SK-N-SH (cell line): ENCODE measurements at regions not wholly inside any gene's neighbourhood (a gene's known extent, or its start where the extent isn't known, plus 50 kb on each side); places are given as distances from the start of the nearest gene placed in this dataset.

Experiments used
- CTCF ChIA-PET: fragments of 300-600, 350-600 bp; formaldehyde crosslinking; extraction: SDS; loops from one replicate; lab custom pipeline; 2021; lab: Yijun Ruan, JAX
- POLR2A ChIA-PET: fragments of 350-600 bp; sonication (Branson Sonifier 250); formaldehyde crosslinking; extraction: SDS; loops from one replicate; lab custom pipeline; 2020; ENCODE audit warnings: antibody characterized with exemption, inconsistent platforms; lab: Yijun Ruan, JAX
- DNase-seq: peaks from one replicate; pipeline ENCODE4 v3.0.0; 2012
- H2AFZ ChIP-seq: fragments of 200-600 bp; sonication (generic); 2 replicates; pipeline ENCODE4 v1.8.1; 2016; ENCODE audit warnings: antibody characterized with exemption, mild to moderate bottlenecking, low read depth
- H3F3A ChIP-seq: fragments of 200-600 bp; sonication (generic); replicated peaks from 2 replicates; pipeline ENCODE3; 2016; ENCODE audit warnings: antibody characterized with exemption, mild to moderate bottlenecking; ENCODE audit not compliant: insufficient read depth
- H3K27ac ChIP-seq, 2 experiments: fragments of 200-500 bp in 1 of 2; fragments of 200-600 bp in 1 of 2; sonication (Bioruptor generic) in 1 of 2; sonication (generic), shearing (Covaris generic) in 1 of 2; 2 replicates each; pipeline versions ENCODE4 v1.5.1 to v1.6.1; 2014 to 2016; ENCODE audit warnings: low read depth in 2 of 2, inconsistent platforms in 1 of 2, low read length in 1 of 2, mild to moderate bottlenecking in 1 of 2, mixed read lengths in 1 of 2
- H3K27me3 ChIP-seq: fragments of 200-600 bp; sonication (generic), shearing (Covaris generic); 2 replicates; pipeline ENCODE4 v1.6.1; 2016; ENCODE audit warnings: mixed run types; ENCODE audit not compliant: insufficient read depth
- H3K36me3 ChIP-seq, 2 experiments: fragments of 200-500 bp in 1 of 2; fragments of 200-600 bp in 1 of 2; sonication (Bioruptor generic) in 1 of 2; sonication (generic) in 1 of 2; replicated peaks in 1 of 2; 2 replicates each; pipeline versions ENCODE3 to v1.5.1; 2014 to 2016; ENCODE audit warnings: low read length in 1 of 2, mild to moderate bottlenecking in 1 of 2; ENCODE audit not compliant: insufficient read depth in 2 of 2, control insufficient read depth in 1 of 2
- H3K4me1 ChIP-seq, 2 experiments: fragments of 200-500 bp in 1 of 2; fragments of 200-600 bp in 1 of 2; sonication (Bioruptor generic) in 1 of 2; sonication (generic), shearing (Covaris generic) in 1 of 2; 2 replicates each; pipeline versions ENCODE4 v1.5.1 to v1.6.1; 2014 to 2016; ENCODE audit warnings: low read depth in 1 of 2, low read length in 1 of 2, mixed run types in 1 of 2; ENCODE audit not compliant: insufficient read depth in 2 of 2, control insufficient read depth in 1 of 2
- H3K4me2 ChIP-seq: fragments of 200-600 bp; sonication (generic), shearing (Covaris generic); 2 replicates; pipeline ENCODE4 v1.6.1; 2017; ENCODE audit warnings: mixed run types
- H3K4me3 ChIP-seq, 2 experiments: fragments of 200-500 bp in 1 of 2; fragments of 200-600 bp in 1 of 2; sonication (Bioruptor generic) in 1 of 2; sonication (generic), shearing (Covaris generic) in 1 of 2; 2 replicates each; pipeline versions ENCODE4 v1.5.1 to v1.8.1; 2014 to 2016; ENCODE audit warnings: low read depth in 2 of 2, inconsistent platforms in 1 of 2, low read length in 1 of 2, mild to moderate bottlenecking in 1 of 2, mixed read lengths in 1 of 2, moderate library complexity in 1 of 2
- H3K79me2 ChIP-seq: fragments of 200-600 bp; sonication (generic); 2 replicates; pipeline ENCODE4 v1.8.1; 2017; ENCODE audit warnings: mild to moderate bottlenecking; ENCODE audit not compliant: insufficient read depth
- H3K9ac ChIP-seq: fragments of 200-600 bp; sonication (generic); 2 replicates; pipeline ENCODE4 v1.6.1; 2017; ENCODE audit warnings: mixed run types
- H3K9me2 ChIP-seq: fragments of 200-600 bp; sonication (generic); 2 replicates; pipeline ENCODE4 v1.6.1; 2017; ENCODE audit warnings: mixed run types
- H3K9me3 ChIP-seq: fragments of 200-600 bp; sonication (generic); 2 replicates; pipeline ENCODE4 v1.6.1; 2017; ENCODE audit warnings: mixed run types, mild to moderate bottlenecking, moderate library complexity
- H4K20me1 ChIP-seq: fragments of 200-600 bp; sonication (generic); 2 replicates; pipeline ENCODE4 v1.6.1; 2017; ENCODE audit warnings: mild to moderate bottlenecking, mixed run types; ENCODE audit not compliant: insufficient read depth
- CHD2 ChIP-seq: fragments of 150-350 bp; IDR thresholded peaks from 2 replicates; pipeline ENCODE4 v1.6.1; 2018; ENCODE audit warnings: low read length; ENCODE audit not compliant: partially characterized antibody
- FOSL2 ChIP-seq: IDR thresholded peaks from 2 replicates; pipeline ENCODE4 v1.4.0; 2012; ENCODE audit warnings: low read depth, mild to moderate bottlenecking, moderate library complexity, borderline replicate concordance
- FOXJ3 ChIP-seq: sonication (generic); formaldehyde crosslinking; IDR thresholded peaks from 2 replicates; pipeline ENCODE4 v1.5.1; 2020; ENCODE audit warnings: mild to moderate bottlenecking, missing genetic modification reagents
- FOXM1 ChIP-seq: IDR thresholded peaks from 2 replicates; pipeline ENCODE4 v1.4.0; 2012; ENCODE audit warnings: low read depth, mild to moderate bottlenecking
- GABPA ChIP-seq: IDR thresholded peaks from 2 replicates; pipeline ENCODE4 v1.4.0; 2012; ENCODE audit warnings: low read depth, mild to moderate bottlenecking
- JUND ChIP-seq: IDR thresholded peaks from 2 replicates; pipeline ENCODE4 v1.4.0; 2012
- MEF2A ChIP-seq: IDR thresholded peaks from 2 replicates; pipeline ENCODE4 v1.4.0; 2012; ENCODE audit warnings: low read depth, borderline replicate concordance
- MXI1 ChIP-seq: IDR thresholded peaks from 2 replicates; pipeline ENCODE4 v1.6.1; 2012; ENCODE audit warnings: mild to moderate bottlenecking, low read depth, low read length, improper control_type of control experiment
- NFIC ChIP-seq: IDR thresholded peaks from 2 replicates; pipeline ENCODE4 v1.4.0; 2012; ENCODE audit warnings: borderline replicate concordance
- NRF1 ChIP-seq: IDR thresholded peaks from 2 replicates; pipeline ENCODE4 v1.6.1; 2012; ENCODE audit warnings: low read depth, mild to moderate bottlenecking, low read length
- RAD21 ChIP-seq: IDR thresholded peaks from 2 replicates; pipeline ENCODE4 v1.6.1; 2012; ENCODE audit warnings: mild to moderate bottlenecking, low read length
- RCOR1 ChIP-seq: fragments of 150-350 bp; IDR thresholded peaks from 2 replicates; pipeline ENCODE4 v1.6.1; 2017; ENCODE audit warnings: antibody characterized with exemption, low read length
- RFX5 ChIP-seq: IDR thresholded peaks from 2 replicates; pipeline ENCODE4 v1.6.1; 2012; ENCODE audit warnings: mild to moderate bottlenecking, improper control_type of control experiment, low read length
- SIN3A ChIP-seq: IDR thresholded peaks from 2 replicates; pipeline ENCODE4 v1.6.1; 2012; ENCODE audit warnings: low read depth, mild to moderate bottlenecking, low read length, moderate library complexity, borderline replicate concordance
- SMC3 ChIP-seq: IDR thresholded peaks from 2 replicates; pipeline ENCODE4 v1.6.1; 2012; ENCODE audit warnings: low read depth, low read length, improper control_type of control experiment
- TAF1 ChIP-seq: IDR thresholded peaks from 2 replicates; pipeline ENCODE4 v1.6.1; 2012; ENCODE audit warnings: low read depth, mild to moderate bottlenecking, low read length, moderate library complexity, borderline replicate concordance
- TCF12 ChIP-seq: IDR thresholded peaks from 2 replicates; pipeline ENCODE4 v1.4.0; 2012
- YY1 ChIP-seq: IDR thresholded peaks from 2 replicates; pipeline ENCODE4 v1.4.0; 2012; ENCODE audit warnings: low read depth, mild to moderate bottlenecking
- WGBS: methylation state at CpG from one replicate; pipeline ENCODE4 v1.1.6; 2017; ENCODE audit warnings: low lambda C conversion rate; 5-methylcytosine and 5-hydroxymethylcytosine counted together
- TF ChIP-seq, protein P1 (sequence below): IDR thresholded peaks from 2 replicates; pipeline ENCODE4 v1.4.0; 2012; ENCODE audit warnings: low read depth
- TF ChIP-seq, protein P2 (sequence below): IDR thresholded peaks from 2 replicates; pipeline ENCODE4 v1.4.0; 2012; ENCODE audit warnings: low read depth, borderline replicate concordance
- TF ChIP-seq, protein P3 (sequence below): IDR thresholded peaks from 2 replicates; pipeline ENCODE4; 2012

DNA sequence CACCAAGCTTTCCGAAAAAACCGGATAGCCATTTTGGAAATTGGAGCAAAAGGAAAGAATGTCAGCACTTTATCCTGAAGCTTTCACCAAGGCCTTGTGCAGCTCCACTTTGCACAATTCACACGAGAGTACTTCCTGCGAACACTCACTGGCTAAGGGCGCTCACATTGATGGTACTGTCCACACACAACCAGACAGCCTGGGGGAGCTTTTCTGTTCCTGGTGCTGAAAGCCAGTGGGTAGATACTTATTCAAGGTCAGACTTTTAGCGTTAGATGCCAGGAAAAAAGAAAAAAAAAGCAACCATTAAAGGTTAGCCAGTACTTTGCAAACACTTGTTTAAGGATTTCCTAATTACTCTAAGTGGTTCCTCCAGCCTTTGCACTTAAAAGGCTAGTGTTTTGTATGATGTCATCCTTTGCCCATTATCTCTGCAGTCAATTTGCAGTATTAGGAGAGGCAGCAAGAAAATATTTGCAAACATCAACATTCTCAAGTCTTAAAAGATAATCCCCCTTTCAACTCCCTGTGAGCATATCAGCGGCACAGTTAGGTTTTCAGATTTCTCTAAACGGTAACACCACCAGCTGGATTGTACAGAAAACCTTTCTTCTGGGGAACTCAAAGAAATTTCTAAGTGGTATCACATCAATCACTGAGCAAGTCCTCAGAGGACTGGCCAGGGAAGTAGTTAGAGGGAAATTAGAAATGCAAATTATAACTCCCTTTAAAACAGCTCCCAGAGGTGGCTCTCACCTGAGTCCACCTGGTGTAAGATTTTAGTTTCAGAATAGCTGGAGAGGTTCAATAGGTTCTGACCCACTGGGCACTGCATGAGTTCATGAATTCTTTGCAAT lies 243.4 kb upstream of the IRX5 start:
- H3K79me2 ChIP-seq: no peaks in the 10 kb centered on the region
- no peaks in the 10 kb centered on the region for H3F3A ChIP-seq
- no peaks in the 10 kb centered on the region for H3K4me1 ChIP-seq
- no peaks in the 10 kb centered on the region for H3K9me2 ChIP-seq
- 56% methylated on average over 8 of the region's 8 CpGs for WGBS
- no peaks in the 10 kb centered on the region for H3K9me3 ChIP-seq
- DNase-seq: no peak
- no peak overlapping the region for H3K9ac ChIP-seq
- H3K27ac ChIP-seq: no peak overlapping the region
- no peaks in the 10 kb centered on the region for H3K27me3 ChIP-seq
- H2AFZ ChIP-seq: no peak overlapping the region
- ChIA-PET CTCF (no interaction called here), POLR2A (no interaction called here)
- no peak overlapping the region for H3K4me3 ChIP-seq
- no peaks in the 10 kb centered on the region for H3K36me3 ChIP-seq
- H3K4me2 ChIP-seq: no peak overlapping the region
- no peak for TF ChIP-seq MEF2A
- TF ChIP-seq RFX5: no peak
- no peak for TF ChIP-seq FOXM1
- no peak for TF ChIP-seq TAF1
- TF ChIP-seq RCOR1: no peak
- no peak for TF ChIP-seq MXI1
- TF ChIP-seq, all 33 proteins: peak for 0
- no peaks in the 10 kb centered on the region for H4K20me1 ChIP-seq

DNA sequence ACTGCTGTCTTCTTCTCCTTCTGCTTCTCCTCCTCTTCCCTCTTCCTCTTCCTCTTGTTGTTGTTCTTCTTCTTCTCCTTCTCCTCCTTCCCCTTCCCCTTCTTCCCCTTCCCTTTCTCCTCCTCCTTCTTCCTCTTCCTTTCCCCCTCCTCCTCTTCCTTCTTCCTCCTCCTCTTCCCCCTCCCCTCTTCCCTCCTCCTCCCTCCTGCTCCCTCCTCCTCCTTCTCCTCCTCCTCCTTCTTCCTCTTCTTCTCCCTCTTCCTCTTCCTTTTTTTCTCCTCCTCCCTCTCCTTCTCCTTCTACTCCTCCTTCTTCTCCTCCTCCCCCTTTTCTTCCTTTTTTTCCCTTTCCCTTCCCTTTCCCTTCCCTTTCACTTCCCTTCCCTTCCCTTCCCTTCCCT lies 245.0 kb upstream of the IRX5 start:
- no peaks in the 10 kb centered on the region for H3K36me3 ChIP-seq
- no peaks in the 10 kb centered on the region for H3K79me2 ChIP-seq
- H4K20me1 ChIP-seq: no peaks in the 10 kb centered on the region
- H3K27me3 ChIP-seq: no peaks in the 10 kb centered on the region
- H2AFZ ChIP-seq: no peak overlapping the region
- H3K9me2 ChIP-seq: no peaks in the 10 kb centered on the region
- no peak overlapping the region for H3K4me2 ChIP-seq
- no peaks in the 10 kb centered on the region for H3K9me3 ChIP-seq
- H3K4me3 ChIP-seq: no peak overlapping the region
- H3K9ac ChIP-seq: no peak overlapping the region
- no peak overlapping the region for H3K27ac ChIP-seq
- no peak for TF ChIP-seq FOXM1
- TF ChIP-seq JUND: no peak
- TF ChIP-seq CHD2: no peak
- no peak for TF ChIP-seq RAD21
- no peak for TF ChIP-seq SIN3A
- no peak for TF ChIP-seq NFIC
- TF ChIP-seq, protein P1, sequence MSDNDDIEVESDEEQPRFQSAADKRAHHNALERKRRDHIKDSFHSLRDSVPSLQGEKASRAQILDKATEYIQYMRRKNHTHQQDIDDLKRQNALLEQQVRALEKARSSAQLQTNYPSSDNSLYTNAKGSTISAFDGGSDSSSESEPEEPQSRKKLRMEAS: no peak
- no peak for TF ChIP-seq GABPA
- CTCF ChIA-PET: interaction anchor here (1.4 kb wide), 1 partner anchor 220 kb away, joined by 4 read pairs; no protein-coding TSS in a partner anchor
- no peaks in the 10 kb centered on the region for H3F3A ChIP-seq
- DNase-seq: no peak
- H3K4me1 ChIP-seq: no peaks in the 10 kb centered on the region
- POLR2A ChIA-PET: no interaction called here

DNA sequence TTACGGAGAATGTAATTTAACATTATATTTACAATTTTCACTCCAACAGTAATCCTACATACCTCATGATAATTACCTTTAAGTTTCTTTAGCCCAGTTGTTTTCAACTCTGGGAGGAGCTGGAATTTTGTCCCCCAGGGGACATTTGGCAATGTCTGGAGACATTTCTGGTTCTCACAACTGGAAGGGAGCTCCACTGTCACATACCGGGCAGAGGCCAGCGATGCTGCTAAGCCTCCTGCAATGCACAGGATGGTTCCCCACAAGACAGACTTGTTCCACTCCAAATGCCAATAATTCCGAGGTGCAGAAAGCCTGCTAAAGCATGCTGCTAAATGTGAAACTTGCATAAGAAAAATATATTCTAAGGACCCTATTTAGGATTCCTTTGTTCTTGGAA lies 251.1 kb upstream of the IRX5 start:
- CTCF ChIA-PET: no interaction called here
- POLR2A ChIA-PET: no interaction called here
- 51% methylated on average over 4 of the region's 4 CpGs for WGBS
- H2AFZ ChIP-seq: no peak overlapping the region
- no peak overlapping the region for H3K9ac ChIP-seq
- no peak for DNase-seq
- H3K9me3 ChIP-seq: no peaks in the 10 kb centered on the region
- no peak overlapping the region for H3K4me2 ChIP-seq
- no peaks in the 10 kb centered on the region for H4K20me1 ChIP-seq
- H3K9me2 ChIP-seq: no peaks in the 10 kb centered on the region
- no peaks in the 10 kb centered on the region for H3K4me1 ChIP-seq
- no peaks in the 10 kb centered on the region for H3K27me3 ChIP-seq
- no peak overlapping the region for H3K4me3 ChIP-seq
- no peaks in the 10 kb centered on the region for H3F3A ChIP-seq
- H3K27ac ChIP-seq: no peak overlapping the region
- H3K36me3 ChIP-seq: no peaks in the 10 kb centered on the region
- H3K79me2 ChIP-seq: no peaks in the 10 kb centered on the region
- no peak for TF ChIP-seq TCF12
- no peak for TF ChIP-seq YY1
- no peak for TF ChIP-seq NRF1
- no peak for TF ChIP-seq FOSL2
- TF ChIP-seq, protein P2, sequence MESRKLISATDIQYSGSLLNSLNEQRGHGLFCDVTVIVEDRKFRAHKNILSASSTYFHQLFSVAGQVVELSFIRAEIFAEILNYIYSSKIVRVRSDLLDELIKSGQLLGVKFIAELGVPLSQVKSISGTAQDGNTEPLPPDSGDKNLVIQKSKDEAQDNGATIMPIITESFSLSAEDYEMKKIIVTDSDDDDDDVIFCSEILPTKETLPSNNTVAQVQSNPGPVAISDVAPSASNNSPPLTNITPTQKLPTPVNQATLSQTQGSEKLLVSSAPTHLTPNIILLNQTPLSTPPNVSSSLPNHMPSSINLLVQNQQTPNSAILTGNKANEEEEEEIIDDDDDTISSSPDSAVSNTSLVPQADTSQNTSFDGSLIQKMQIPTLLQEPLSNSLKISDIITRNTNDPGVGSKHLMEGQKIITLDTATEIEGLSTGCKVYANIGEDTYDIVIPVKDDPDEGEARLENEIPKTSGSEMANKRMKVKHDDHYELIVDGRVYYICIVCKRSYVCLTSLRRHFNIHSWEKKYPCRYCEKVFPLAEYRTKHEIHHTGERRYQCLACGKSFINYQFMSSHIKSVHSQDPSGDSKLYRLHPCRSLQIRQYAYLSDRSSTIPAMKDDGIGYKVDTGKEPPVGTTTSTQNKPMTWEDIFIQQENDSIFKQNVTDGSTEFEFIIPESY: no peak
- TF ChIP-seq RCOR1: no peak
- TF ChIP-seq FOXJ3: no peak
- no peak for TF ChIP-seq TAF1
- no peak for TF ChIP-seq RAD21
- TF ChIP-seq, protein P3, sequence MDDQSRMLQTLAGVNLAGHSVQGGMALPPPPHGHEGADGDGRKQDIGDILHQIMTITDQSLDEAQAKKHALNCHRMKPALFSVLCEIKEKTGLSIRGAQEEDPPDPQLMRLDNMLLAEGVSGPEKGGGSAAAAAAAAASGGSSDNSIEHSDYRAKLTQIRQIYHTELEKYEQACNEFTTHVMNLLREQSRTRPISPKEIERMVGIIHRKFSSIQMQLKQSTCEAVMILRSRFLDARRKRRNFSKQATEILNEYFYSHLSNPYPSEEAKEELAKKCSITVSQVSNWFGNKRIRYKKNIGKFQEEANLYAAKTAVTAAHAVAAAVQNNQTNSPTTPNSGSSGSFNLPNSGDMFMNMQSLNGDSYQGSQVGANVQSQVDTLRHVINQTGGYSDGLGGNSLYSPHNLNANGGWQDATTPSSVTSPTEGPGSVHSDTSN: no peak
- no peak for TF ChIP-seq SMC3
- TF ChIP-seq, protein P1: no peak
